Endothelial cell of umbilical vein (primary cell): ENCODE measurements at regions not wholly inside any gene's neighbourhood (a gene's known extent, or its start where the extent isn't known, plus 50 kb on each side); places are given as distances from the start of the nearest gene placed in this dataset.

Experiments used
- BruUV-seq: library from RNA; stranded (reverse); fragments of 400-500 nt; replicated peaks from 2 replicates; lab custom pipeline; 2021; lab: Mats Ljungman, UMichigan
- CTCF ChIA-PET: fragments of 300-600, 350-600 bp; sonication (Branson Sonifier 250); formaldehyde crosslinking; loops from one replicate; lab custom pipeline; 2021; ENCODE audit warnings: antibody characterized with exemption, inconsistent platforms; lab: Charles Lee
- POLR2A ChIA-PET: fragments of 300-600, 350-600 bp; sonication (Branson Sonifier 250); formaldehyde crosslinking; loops from one replicate; lab custom pipeline; 2021; ENCODE audit warnings: antibody characterized with exemption, inconsistent platforms; lab: Charles Lee
- DNase-seq: peaks from one replicate; pipeline ENCODE4 v3.0.0-alpha.2; 2011; ENCODE audit warnings: low read depth, low spot score
- FAIRE-seq: peaks from 2 replicates; lab custom pipeline; 2011; peaks lifted over from hg19 to GRCh38; lab: Jason Lieb, UNC
- H2AFZ ChIP-seq: 2 replicates; pipeline ENCODE4 v1.6.0; 2012; ENCODE audit warnings: low read depth, low read length, control low read depth, inconsistent platforms
- H3K27ac ChIP-seq: 2 replicates; pipeline ENCODE4 v1.5.1; 2011; ENCODE audit warnings: low read depth, mild to moderate bottlenecking, control low read depth, low read length, moderate library complexity; ENCODE audit not compliant: insufficient read depth
- H3K27me3 ChIP-seq, 2 experiments: 2 replicates each; pipeline versions ENCODE4 v1.6.0 to v1.6.1; 2011; ENCODE audit warnings: low read length in 2 of 2, mixed read lengths in 1 of 2; ENCODE audit not compliant: control insufficient read depth in 2 of 2, insufficient read depth in 2 of 2
- H3K36me3 ChIP-seq, 2 experiments: 2 replicates in 1 of 2; 3 replicates in 1 of 2; pipeline ENCODE4 v1.5.1; 2011; ENCODE audit warnings: low read length in 2 of 2, mild to moderate bottlenecking in 1 of 2, moderate library complexity in 1 of 2; ENCODE audit not compliant: control insufficient read depth in 2 of 2, insufficient read depth in 2 of 2; ENCODE audit errors: extremely low read depth in 1 of 2
- H3K4me1 ChIP-seq: 3 replicates; pipeline ENCODE4 v1.5.1; 2011; ENCODE audit warnings: mild to moderate bottlenecking, low read length; ENCODE audit not compliant: control insufficient read depth, insufficient read depth; ENCODE audit errors: extremely low read depth
- H3K4me2 ChIP-seq: 2 replicates; pipeline ENCODE4 v1.6.1; 2011; ENCODE audit warnings: low read length, control low read depth, mixed read lengths; ENCODE audit not compliant: insufficient read depth
- H3K4me3 ChIP-seq, 3 experiments: fragments of 200-600 bp in 1 of 3; sonication (generic), shearing (Covaris generic) in 1 of 3; replicated peaks in 1 of 3; 2 replicates each; pipeline ENCODE4 v1.5.1; 2011 to 2016; ENCODE audit warnings: control low read depth in 3 of 3, low read length in 3 of 3, mild to moderate bottlenecking in 2 of 3, inconsistent platforms in 1 of 3, low read depth in 1 of 3, moderate library complexity in 1 of 3; ENCODE audit not compliant: insufficient read depth in 1 of 3
- H3K79me2 ChIP-seq: 2 replicates; pipeline ENCODE4 v1.6.0; 2012; ENCODE audit warnings: low read length, inconsistent platforms; ENCODE audit not compliant: control insufficient read depth, insufficient read depth
- H3K9ac ChIP-seq: replicated peaks from 2 replicates; pipeline ENCODE3; 2011; ENCODE audit warnings: low read length, control low read depth; ENCODE audit not compliant: insufficient read depth; ENCODE audit errors: extremely low read depth
- H3K9me1 ChIP-seq: replicated peaks from 3 replicates; pipeline ENCODE4 v1.6.0; 2011; ENCODE audit warnings: mild to moderate bottlenecking, low read length; ENCODE audit not compliant: control insufficient read depth, insufficient read depth; ENCODE audit errors: extremely low read depth
- H3K9me3 ChIP-seq: replicated peaks from 2 replicates; pipeline ENCODE4 v1.5.1; 2012; ENCODE audit warnings: low read length, inconsistent platforms; ENCODE audit not compliant: control insufficient read depth, insufficient read depth
- H4K20me1 ChIP-seq: replicated peaks from 2 replicates; pipeline ENCODE3; 2011; ENCODE audit warnings: mild to moderate bottlenecking, low read length; ENCODE audit not compliant: control insufficient read depth, insufficient read depth; ENCODE audit errors: extremely low read depth
- EZH2 ChIP-seq: IDR thresholded peaks from 2 replicates; pipeline ENCODE4 v1.6.1; 2012; ENCODE audit warnings: borderline replicate concordance, low read depth, mild to moderate bottlenecking, moderate library complexity, low read length, inconsistent platforms; ENCODE audit not compliant: severe bottlenecking
- FOS ChIP-seq: IDR thresholded peaks from 2 replicates; pipeline ENCODE4 v1.6.1; 2011; ENCODE audit warnings: mild to moderate bottlenecking, low read length, moderate library complexity, borderline replicate concordance; ENCODE audit not compliant: insufficient read depth
- GATA2 ChIP-seq: IDR thresholded peaks from 2 replicates; pipeline ENCODE4 v1.7.0; 2011; ENCODE audit warnings: low read depth, mild to moderate bottlenecking, moderate library complexity, mixed read lengths, low read length; ENCODE audit not compliant: insufficient read length, insufficient read depth
- JUN ChIP-seq: IDR thresholded peaks from 2 replicates; pipeline ENCODE4 v1.6.1; 2011; ENCODE audit warnings: borderline replicate concordance, low read depth; ENCODE audit not compliant: insufficient read length, insufficient read depth
- MYC ChIP-seq: IDR thresholded peaks from one replicate; pipeline ENCODE4 v1.6.1; 2011; ENCODE audit warnings: mild to moderate bottlenecking, low read depth, low read length
- POLR2A ChIP-seq: IDR thresholded peaks from 2 replicates; pipeline ENCODE4 v1.6.1; 2012; ENCODE audit warnings: low read depth, mild to moderate bottlenecking, control low read depth, low read length
- POLR2AphosphoS5 ChIP-seq: IDR thresholded peaks from 2 replicates; pipeline ENCODE4 v1.6.1; 2012; ENCODE audit warnings: low read depth, mild to moderate bottlenecking, control low read depth, low read length, moderate library complexity; ENCODE audit not compliant: insufficient read depth
- dilution Hi-C: fragments of 300-500 bp; cut with MboI; formaldehyde crosslinking; loops from one replicate; pipeline ENCODE4 v1.15.0; 2019; ENCODE audit warnings: low sequenced_read_pairs; ENCODE audit not compliant: extremely low pct_ligation_motif_present
- intact Hi-C: fragments of 100-400 bp; cut with micrococcal nuclease; formaldehyde crosslinking; loops from one replicate; pipeline ENCODE4 v1.10.0; 2022
- TF ChIP-seq, protein P1 (sequence below): IDR thresholded peaks from 2 replicates; pipeline ENCODE4 v1.6.1; 2011; ENCODE audit not compliant: insufficient read depth, insufficient read length
- TF ChIP-seq, protein P2 (sequence below), 2 donors: IDR thresholded peaks; 1 replicate in 1 of 2; 2 replicates in 1 of 2; pipeline ENCODE4 v1.5.1; 2011; ENCODE audit warnings: low read length in 2 of 2, mild to moderate bottlenecking in 2 of 2, moderate library complexity in 2 of 2, control low read depth in 1 of 2, inconsistent platforms in 1 of 2, low read depth in 1 of 2; ENCODE audit not compliant: insufficient read depth in 1 of 2; ENCODE audit errors: extremely low read depth in 1 of 2

DNA sequence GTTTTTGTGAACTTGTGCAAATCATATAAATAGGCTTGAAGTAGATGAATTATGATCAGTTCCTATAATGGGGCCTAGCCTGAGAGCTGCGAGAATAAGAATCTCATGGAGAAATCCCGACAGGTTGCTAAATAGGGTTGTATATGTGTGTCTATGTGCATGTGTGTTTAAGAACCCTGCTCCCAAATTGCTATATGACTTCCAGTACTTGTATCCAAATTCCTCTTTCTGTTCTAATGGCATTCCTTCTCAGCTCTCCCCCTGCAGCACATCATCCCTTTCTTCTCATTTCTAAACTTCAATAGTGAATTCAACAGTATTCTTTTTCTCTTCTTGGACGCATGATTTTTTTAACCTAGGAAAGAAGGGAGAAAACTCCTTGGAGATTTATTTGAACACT lies 277.2 kb downstream of the GAS1 start:
- dilution Hi-C loops, result no loop called here
- H3K4me2 ChIP-seq, result no peak overlapping the region
- H3K9me3 ChIP-seq, result no peaks in the 10 kb centered on the region
- intact Hi-C loops, result no loop called here
- H3K27me3 ChIP-seq, result no peaks in the 10 kb centered on the region
- no peak overlapping the region for H3K9ac ChIP-seq
- POLR2A ChIA-PET, result no interaction called here
- no peak for DNase-seq
- no peak overlapping the region for H3K27ac ChIP-seq
- BruUV-seq, result no TSS peak
- CTCF ChIA-PET, result no interaction called here
- H3K9me1 ChIP-seq, result no peaks in the 10 kb centered on the region
- TF ChIP-seq EZH2 (no peak), GATA2 (no peak), POLR2AphosphoS5 (no peak)
- TF ChIP-seq, protein P1, sequence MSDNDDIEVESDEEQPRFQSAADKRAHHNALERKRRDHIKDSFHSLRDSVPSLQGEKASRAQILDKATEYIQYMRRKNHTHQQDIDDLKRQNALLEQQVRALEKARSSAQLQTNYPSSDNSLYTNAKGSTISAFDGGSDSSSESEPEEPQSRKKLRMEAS, result no peak
- H4K20me1 ChIP-seq, result no peaks in the 10 kb centered on the region
- no peaks in the 10 kb centered on the region for H3K36me3 ChIP-seq
- H3K79me2 ChIP-seq, result no peaks in the 10 kb centered on the region
- no peak for FAIRE-seq
- no peaks in the 10 kb centered on the region for H3K4me1 ChIP-seq
- no peak overlapping the region for H3K4me3 ChIP-seq
- H2AFZ ChIP-seq, result no peak overlapping the region

- Histone ChIP-seq H3K9ac (no peak overlapping the region), H3K9me1 (no peaks in the 10 kb centered on the region), H2AFZ (no peak overlapping the region), H3K79me2 (no peaks in the 10 kb centered on the region), H3K4me1 (no peaks in the 10 kb centered on the region), H3K4me3 (no peak overlapping the region), H3K36me3 (no peaks in the 10 kb centered on the region), H3K27ac (no peak overlapping the region), H3K27me3 (no peaks in the 10 kb centered on the region), H3K9me3 (no peaks in the 10 kb centered on the region), H3K4me2 (no peak overlapping the region), H4K20me1 (no peaks in the 10 kb centered on the region)
- BruUV-seq, result no TSS peak
- CTCF ChIA-PET, result no interaction called here
- intact Hi-C loops, result no loop called here
- POLR2A ChIA-PET, result no interaction called here
- TF ChIP-seq, protein P1, result no peak
- TF ChIP-seq, protein P2, sequence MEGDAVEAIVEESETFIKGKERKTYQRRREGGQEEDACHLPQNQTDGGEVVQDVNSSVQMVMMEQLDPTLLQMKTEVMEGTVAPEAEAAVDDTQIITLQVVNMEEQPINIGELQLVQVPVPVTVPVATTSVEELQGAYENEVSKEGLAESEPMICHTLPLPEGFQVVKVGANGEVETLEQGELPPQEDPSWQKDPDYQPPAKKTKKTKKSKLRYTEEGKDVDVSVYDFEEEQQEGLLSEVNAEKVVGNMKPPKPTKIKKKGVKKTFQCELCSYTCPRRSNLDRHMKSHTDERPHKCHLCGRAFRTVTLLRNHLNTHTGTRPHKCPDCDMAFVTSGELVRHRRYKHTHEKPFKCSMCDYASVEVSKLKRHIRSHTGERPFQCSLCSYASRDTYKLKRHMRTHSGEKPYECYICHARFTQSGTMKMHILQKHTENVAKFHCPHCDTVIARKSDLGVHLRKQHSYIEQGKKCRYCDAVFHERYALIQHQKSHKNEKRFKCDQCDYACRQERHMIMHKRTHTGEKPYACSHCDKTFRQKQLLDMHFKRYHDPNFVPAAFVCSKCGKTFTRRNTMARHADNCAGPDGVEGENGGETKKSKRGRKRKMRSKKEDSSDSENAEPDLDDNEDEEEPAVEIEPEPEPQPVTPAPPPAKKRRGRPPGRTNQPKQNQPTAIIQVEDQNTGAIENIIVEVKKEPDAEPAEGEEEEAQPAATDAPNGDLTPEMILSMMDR (IDR thresholded peaks at IDR 0.05; ENCODE audit: extremely low read depth in 1 of 2, insufficient read depth in 1 of 2, low read depth in 1 of 2, low read length in 2 of 2), result no peak
- TF ChIP-seq FOS (no peak), POLR2AphosphoS5 (no peak), EZH2 (no peak), GATA2 (no peak), POLR2A (no peak), MYC (no peak), JUN (no peak)
- FAIRE-seq (no peak), DNase-seq (no peak)
- dilution Hi-C loops, result no loop called here
Observed at GRCh38 chr9:86669422-86669821, 277.9 kb downstream of the GAS1 start.
